ENCODE measurements at regions not wholly inside any gene's neighbourhood (a gene's known extent, or its start where the extent isn't known, plus 50 kb on each side); places are given as distances from the start of the nearest gene placed in this dataset.

- TF ChIP-seq POLR2A (IDR thresholded peaks at IDR 0.05) (no peak), CTCF (IDR thresholded peaks at IDR 0.05) (no peak)
These were observed 89.5 kb downstream of the ZC3H11B start for GRCh38 chr1:219523411-219523810.

All from heart left ventricle (tissue), 13 donors.